ENCODE measurements at regions not wholly inside any gene's neighbourhood (a gene's known extent, or its start where the extent isn't known, plus 50 kb on each side); places are given as distances from the start of the nearest gene placed in this dataset.

DNA sequence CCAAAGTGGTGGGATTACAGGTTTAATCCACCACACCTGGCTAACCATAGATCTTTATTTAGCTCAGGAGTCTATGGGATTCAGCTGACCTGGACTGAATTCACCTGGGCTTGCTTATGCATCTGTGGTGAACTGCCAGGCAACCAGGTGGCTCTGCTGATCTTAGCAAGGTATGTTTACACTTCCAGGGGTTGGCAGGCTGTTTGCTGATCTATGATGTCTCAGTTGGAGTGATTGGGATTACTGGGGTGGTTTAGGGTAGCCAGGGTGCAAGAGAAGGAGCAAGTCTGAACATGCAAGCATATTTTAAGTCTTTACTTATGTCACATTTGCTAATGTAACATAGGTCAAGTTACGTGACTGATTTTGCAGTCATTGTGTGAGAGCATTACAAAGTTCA is 63.6 kb upstream of the JAK2 start:
- Mint-ChIP-seq H3K4me1 (peaks cover 20% of the 10 kb centered on the region), H3K4me3 (no peak overlapping the region), H3K27ac (no peak overlapping the region), H3K9me3 (peaks cover 3% of the 10 kb centered on the region), H3K27me3 (no peaks in the 10 kb centered on the region), H3K36me3 (ENCODE audit: low read depth) (peaks cover 12% of the 10 kb centered on the region)
- ChIA-PET POLR2A (no interaction called here), CTCF (interaction anchor here (1.4 kb wide), 1 partner anchor 63 kb away, joined by 3 read pairs; the partner anchor contains the start of gene JAK2)
- no peak for DNase-seq

DNA sequence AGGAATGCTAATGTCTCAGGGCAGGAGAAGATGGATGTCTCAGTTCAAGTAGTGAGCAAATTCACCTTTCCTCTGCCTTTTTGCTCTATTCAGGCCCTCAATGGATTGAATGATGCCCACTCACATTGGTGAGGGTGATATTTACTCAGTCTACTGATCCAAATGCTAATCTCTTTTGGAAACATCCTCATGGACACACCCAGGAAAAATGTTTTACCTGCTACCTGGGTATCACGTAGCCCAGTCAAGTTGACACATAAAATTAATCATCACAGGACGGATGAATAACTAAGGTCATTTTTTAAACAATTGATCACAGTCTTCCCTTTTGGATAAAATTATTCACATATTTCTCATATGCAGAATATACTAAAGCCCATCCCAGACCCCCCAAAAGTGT is 63.0 kb upstream of the JAK2 start:
- peaks cover 2% of the 10 kb centered on the region for H3K27me3 Mint-ChIP-seq
- ChIA-PET CTCF (interaction anchor here (0.6 to 1.4 kb wide), 4 partner anchors 9 to 1122 kb away, joined by 3 to 6 read pairs (median 3); partner anchors contain the start of gene JAK2), POLR2A (no interaction called here)
- no peak overlapping the region for H3K27ac Mint-ChIP-seq
- H3K4me3 Mint-ChIP-seq, result no peak overlapping the region
- peaks cover 12% of the 10 kb centered on the region for H3K36me3 Mint-ChIP-seq (ENCODE audit: low read depth)
- H3K4me1 Mint-ChIP-seq, result peaks cover 24% of the 10 kb centered on the region
- DNase-seq, result no peak
- peaks cover 3% of the 10 kb centered on the region for H3K9me3 Mint-ChIP-seq

DNA sequence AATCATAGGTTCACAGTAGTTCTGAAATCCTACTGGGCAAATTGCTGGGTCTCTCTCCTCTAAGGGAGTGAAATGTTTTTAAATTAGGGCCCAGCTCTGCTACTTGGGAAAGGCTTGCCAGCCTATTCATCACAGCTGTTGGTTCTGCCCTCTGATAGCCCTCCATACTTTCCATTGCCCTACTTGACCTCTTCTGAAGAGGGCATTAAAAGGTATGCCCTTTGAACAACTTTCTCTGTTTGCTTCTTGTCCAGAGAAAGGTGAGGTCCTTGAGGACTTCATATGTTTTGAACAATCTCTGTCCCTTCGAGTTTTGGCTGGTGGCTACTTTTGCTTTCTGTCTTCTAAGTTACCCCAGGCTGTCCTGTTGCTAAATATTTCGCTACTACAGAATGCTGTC is 62.3 kb upstream of the JAK2 start:
- POLR2A ChIA-PET, result no interaction called here
- peaks cover 9% of the 10 kb centered on the region for H3K36me3 Mint-ChIP-seq (ENCODE audit: low read depth)
- H3K27me3 Mint-ChIP-seq, result peaks cover 2% of the 10 kb centered on the region
- CTCF ChIA-PET, result interaction anchor here (0.6 to 1.4 kb wide), 3 partner anchors 9 to 160 kb away, joined by 3 to 6 read pairs (median 3); partner anchors contain the start of gene JAK2
- H3K4me3 Mint-ChIP-seq, result no peak overlapping the region
- no peak overlapping the region for H3K27ac Mint-ChIP-seq
- peaks cover 29% of the 10 kb centered on the region for H3K4me1 Mint-ChIP-seq
- DNase-seq, result no peak
- H3K9me3 Mint-ChIP-seq, result peaks cover 3% of the 10 kb centered on the region

DNA sequence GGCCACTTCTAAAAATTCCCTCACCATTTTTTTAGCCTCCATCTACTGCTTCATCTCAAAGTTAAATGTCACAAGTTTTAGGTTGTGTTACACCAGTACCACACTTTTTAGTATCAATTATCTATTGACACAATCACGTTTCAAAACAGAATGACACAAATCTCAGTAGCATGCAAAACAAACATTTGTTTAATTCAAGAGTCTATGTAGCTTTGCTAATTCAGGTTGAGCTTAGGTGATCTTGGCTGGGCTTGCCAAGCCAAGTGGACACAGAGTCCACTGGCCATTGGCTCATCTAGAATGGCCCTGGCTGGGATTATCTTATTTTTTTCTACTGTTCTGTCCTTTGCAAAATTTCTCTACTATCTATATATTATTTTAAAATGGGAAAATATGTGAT is 61.9 kb upstream of the JAK2 start:
- DNase-seq, result no peak
- no peak overlapping the region for H3K27ac Mint-ChIP-seq
- peaks cover 2% of the 10 kb centered on the region for H3K27me3 Mint-ChIP-seq
- no peak overlapping the region for H3K4me3 Mint-ChIP-seq
- POLR2A ChIA-PET, result no interaction called here
- peaks cover 9% of the 10 kb centered on the region for H3K36me3 Mint-ChIP-seq (ENCODE audit: low read depth)
- peaks cover 3% of the 10 kb centered on the region for H3K9me3 Mint-ChIP-seq
- CTCF ChIA-PET, result interaction anchor here (1.3 to 1.6 kb wide), 3 partner anchors 22 to 160 kb away, joined by 6 to 8 read pairs (median 6); no protein-coding TSS in a partner anchor
- H3K4me1 Mint-ChIP-seq, result peaks cover 29% of the 10 kb centered on the region

DNA sequence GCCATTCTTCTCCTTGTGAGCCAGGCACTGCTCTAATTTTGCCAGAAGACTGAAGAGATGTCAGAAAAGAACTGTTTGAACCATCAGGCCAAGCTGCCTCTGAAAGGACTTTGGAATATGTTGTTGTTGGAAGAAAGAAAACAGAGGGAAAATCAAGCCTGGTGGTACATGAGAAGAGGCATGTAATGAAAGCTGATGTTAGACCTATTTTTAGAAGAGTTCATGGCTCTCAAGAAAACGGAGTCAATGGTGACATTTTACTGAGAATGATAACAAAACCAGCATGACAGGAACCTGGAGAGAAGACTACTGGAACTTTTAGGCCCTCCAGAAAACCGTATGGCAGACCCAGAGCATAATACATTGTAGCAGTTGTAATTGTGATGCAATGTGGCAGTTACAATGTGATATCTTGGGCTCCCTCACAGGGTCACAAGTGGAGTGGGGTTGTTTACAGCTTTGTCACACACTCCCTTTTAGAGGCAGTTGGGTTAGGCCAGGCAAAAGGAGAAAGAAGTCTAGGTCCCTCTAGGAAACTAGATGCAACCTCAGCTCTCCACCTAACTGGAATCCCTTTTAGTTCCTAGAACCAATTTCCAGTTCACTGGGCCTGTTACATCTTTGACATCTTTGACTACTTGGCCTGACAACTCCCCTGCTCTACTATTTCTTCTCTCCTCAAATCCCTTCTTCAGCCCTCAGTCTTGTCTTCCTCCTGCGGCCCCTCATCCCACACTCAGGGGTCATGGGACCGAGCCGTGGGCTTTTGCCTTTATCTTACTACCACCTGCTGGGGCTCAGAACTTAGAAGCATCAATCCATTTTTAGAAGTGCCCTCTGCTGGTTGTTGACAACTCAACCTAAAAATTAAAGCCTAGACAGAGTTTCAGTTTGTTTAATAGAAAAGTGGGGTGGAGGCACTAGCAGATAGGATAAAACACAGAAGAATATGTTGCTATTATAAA is 61.2 kb upstream of the JAK2 start:
- H3K4me1 Mint-ChIP-seq, result peaks cover 31% of the 10 kb centered on the region
- peak overlapping the region; percentile 74 for H3K27ac Mint-ChIP-seq
- peaks cover 3% of the 10 kb centered on the region for H3K9me3 Mint-ChIP-seq
- no peak overlapping the region for H3K4me3 Mint-ChIP-seq
- DNase-seq, result peak; percentile 46
- ChIA-PET POLR2A (no interaction called here), CTCF (interaction anchor here (0.5 to 1.6 kb wide), 7 partner anchors 21 to 914 kb away, joined by 3 to 8 read pairs (median 3); no protein-coding TSS in a partner anchor)
- H3K27me3 Mint-ChIP-seq, result peaks cover 2% of the 10 kb centered on the region
- peaks cover 9% of the 10 kb centered on the region for H3K36me3 Mint-ChIP-seq (ENCODE audit: low read depth)

DNA sequence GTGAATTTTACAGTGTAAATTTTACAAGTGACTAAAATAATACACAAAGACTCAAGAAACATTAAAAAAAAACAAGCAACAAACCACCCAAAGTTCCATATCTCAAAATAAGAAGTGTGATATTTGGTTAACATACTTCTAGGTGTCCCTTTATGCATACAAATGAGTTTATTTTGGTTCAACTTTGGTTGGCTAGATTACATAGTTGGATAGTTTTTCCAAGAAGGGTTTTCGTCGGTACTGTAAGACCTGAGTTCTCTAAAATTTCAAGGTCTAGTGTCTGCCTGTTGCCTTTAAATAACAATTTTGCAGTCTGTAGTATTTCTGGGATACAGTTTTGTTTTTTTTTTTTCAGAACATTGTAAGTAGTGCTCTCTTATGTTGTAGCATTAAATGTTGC is 58.8 kb upstream of the JAK2 start:
- no peak overlapping the region for H3K27ac Mint-ChIP-seq
- peaks cover 2% of the 10 kb centered on the region for H3K27me3 Mint-ChIP-seq
- no peak for DNase-seq
- ChIA-PET CTCF (interaction anchor here (1.1 kb wide), 1 partner anchor 10 kb away, joined by 3 read pairs; no protein-coding TSS in a partner anchor), POLR2A (no interaction called here)
- H3K9me3 Mint-ChIP-seq, result peaks cover 3% of the 10 kb centered on the region
- no peak overlapping the region for H3K4me3 Mint-ChIP-seq
- peaks cover 4% of the 10 kb centered on the region for H3K36me3 Mint-ChIP-seq (ENCODE audit: low read depth)
- peaks cover 40% of the 10 kb centered on the region for H3K4me1 Mint-ChIP-seq

DNA sequence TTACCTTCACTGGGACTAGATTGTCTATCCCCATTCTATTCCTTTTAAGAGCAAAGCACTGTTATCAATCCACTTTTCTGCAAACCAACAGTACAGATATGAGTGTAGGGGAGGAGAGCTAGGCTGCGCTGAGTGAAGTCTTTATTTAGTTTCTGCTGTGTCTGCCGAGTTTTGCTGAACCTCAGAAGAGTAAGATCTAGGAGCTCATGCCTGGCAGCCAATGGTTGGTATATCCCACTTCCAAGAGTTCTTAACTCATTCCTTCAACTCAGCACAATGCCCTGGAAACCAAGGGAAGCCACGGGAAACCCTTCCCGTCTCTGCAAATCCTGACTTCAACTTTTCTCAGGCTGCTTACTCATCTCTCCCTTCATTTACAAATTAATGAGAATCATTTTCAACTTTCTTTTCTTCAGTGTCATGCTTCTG is 58.0 kb upstream of the JAK2 start:
- no peak overlapping the region for H3K27ac Mint-ChIP-seq
- peaks cover 3% of the 10 kb centered on the region for H3K36me3 Mint-ChIP-seq (ENCODE audit: low read depth)
- CTCF ChIA-PET, result interaction anchor here (1.1 kb wide), 1 partner anchor 10 kb away, joined by 3 read pairs; no protein-coding TSS in a partner anchor
- H3K9me3 Mint-ChIP-seq, result peaks cover 3% of the 10 kb centered on the region
- POLR2A ChIA-PET, result no interaction called here
- H3K27me3 Mint-ChIP-seq, result peaks cover 2% of the 10 kb centered on the region
- no peak for DNase-seq
- peaks cover 42% of the 10 kb centered on the region for H3K4me1 Mint-ChIP-seq
- H3K4me3 Mint-ChIP-seq, result no peak overlapping the region

DNA sequence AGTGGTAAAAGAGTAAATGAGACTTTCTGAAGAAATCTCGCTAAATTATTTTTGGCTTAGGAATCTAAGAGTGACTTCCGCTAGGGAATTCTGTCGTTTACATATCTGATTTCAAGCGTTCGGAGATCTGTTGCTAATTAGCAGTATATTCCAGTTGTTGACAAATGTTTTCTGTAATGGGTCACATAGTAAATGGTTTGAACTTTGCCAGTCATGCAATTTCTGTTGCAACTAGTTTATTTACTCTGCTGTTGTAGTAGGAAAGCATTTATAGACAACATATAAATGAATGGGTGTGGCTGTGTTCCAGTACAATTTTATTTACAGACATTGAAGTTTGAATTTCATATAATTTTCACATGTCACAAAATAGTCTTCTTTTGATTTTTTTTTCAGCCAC is 57.4 kb upstream of the JAK2 start:
- DNase-seq, result no peak
- Mint-ChIP-seq H3K4me1 (peaks cover 48% of the 10 kb centered on the region), H3K36me3 (ENCODE audit: low read depth) (peaks cover 3% of the 10 kb centered on the region), H3K27me3 (peaks cover 2% of the 10 kb centered on the region), H3K27ac (no peak overlapping the region), H3K4me3 (no peak overlapping the region), H3K9me3 (peaks cover 5% of the 10 kb centered on the region)
- POLR2A ChIA-PET, result no interaction called here
- CTCF ChIA-PET, result no interaction called here

DNA sequence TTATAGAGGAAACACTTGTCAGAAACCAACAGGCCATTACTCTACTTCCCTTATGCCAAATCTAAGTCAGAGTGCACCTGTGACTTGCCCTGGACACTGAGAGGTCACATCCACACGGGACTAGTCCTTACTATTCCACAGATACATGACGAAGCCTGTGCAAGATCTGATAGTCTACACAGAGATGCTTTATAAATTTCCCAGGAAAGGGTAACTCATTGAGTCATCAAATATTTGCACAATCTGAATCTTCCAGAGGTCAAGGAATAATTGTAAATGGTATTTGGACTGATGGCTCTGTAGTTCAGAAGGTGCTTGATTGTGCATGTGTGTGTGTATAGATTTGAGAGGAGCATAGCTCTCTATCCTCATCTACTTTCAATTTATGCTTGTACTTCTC is 55.2 kb upstream of the JAK2 start:
- no peak for DNase-seq
- ChIA-PET POLR2A (no interaction called here), CTCF (interaction anchor here (1.1 to 1.3 kb wide), 2 partner anchors 16 to 135 kb away, joined by 3 read pairs; no protein-coding TSS in a partner anchor)
- peaks cover 5% of the 10 kb centered on the region for H3K9me3 Mint-ChIP-seq
- peaks cover 8% of the 10 kb centered on the region for H3K36me3 Mint-ChIP-seq (ENCODE audit: low read depth)
- H3K27ac Mint-ChIP-seq, result no peak overlapping the region
- peaks cover 2% of the 10 kb centered on the region for H3K27me3 Mint-ChIP-seq
- H3K4me3 Mint-ChIP-seq, result no peak overlapping the region
- H3K4me1 Mint-ChIP-seq, result peaks cover 42% of the 10 kb centered on the region

DNA sequence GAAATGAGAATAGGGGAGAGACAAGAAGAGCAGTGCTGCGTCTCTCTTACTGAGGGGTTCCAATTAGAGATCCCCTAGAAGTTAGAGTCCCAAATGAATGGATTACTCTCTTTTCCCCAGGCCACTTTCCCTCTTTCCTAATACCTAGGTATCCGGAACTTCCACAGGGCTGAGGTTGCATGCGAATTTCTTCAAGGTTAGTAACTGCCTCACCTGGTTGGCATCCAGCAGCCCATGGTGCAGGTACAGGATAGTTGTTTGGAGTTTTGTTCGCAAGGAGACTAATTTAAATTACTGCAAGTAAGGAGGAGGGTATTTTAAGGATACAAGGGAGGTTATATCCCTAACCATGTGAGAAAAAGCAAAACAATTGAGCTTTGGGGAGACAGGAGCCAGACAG is 52.4 kb upstream of the JAK2 start:
- peaks cover 5% of the 10 kb centered on the region for H3K9me3 Mint-ChIP-seq
- DNase-seq, result no peak
- H3K4me3 Mint-ChIP-seq, result no peak overlapping the region
- H3K4me1 Mint-ChIP-seq, result peaks cover 52% of the 10 kb centered on the region
- ChIA-PET CTCF (no interaction called here), POLR2A (no interaction called here)
- no peak overlapping the region for H3K27ac Mint-ChIP-seq
- peaks cover 15% of the 10 kb centered on the region for H3K36me3 Mint-ChIP-seq (ENCODE audit: low read depth)
- no peaks in the 10 kb centered on the region for H3K27me3 Mint-ChIP-seq

DNA sequence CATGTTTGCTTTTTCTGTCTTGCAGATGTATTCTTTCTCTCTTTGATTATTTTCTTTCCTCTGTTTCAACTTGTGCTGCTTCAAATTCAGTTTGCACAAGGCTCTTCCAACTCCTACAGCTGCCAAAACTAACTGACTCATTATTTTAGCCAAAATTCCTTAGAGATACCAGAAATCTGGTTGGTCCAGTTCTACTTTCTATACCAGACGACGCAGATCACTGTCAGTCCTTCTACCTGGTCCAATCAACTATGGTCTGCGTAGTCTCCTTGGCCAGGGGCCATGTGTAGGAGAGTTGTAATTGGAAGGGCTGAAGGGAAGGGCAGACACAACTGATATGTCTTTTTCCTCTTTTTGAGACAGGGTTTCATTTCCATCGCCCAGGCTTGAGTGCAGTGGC is 51.9 kb upstream of the JAK2 start:
- POLR2A ChIA-PET, result no interaction called here
- Mint-ChIP-seq H3K27me3 (no peaks in the 10 kb centered on the region), H3K9me3 (peaks cover 5% of the 10 kb centered on the region), H3K27ac (no peak overlapping the region), H3K36me3 (ENCODE audit: low read depth) (peaks cover 18% of the 10 kb centered on the region), H3K4me3 (no peak overlapping the region), H3K4me1 (peaks cover 56% of the 10 kb centered on the region)
- CTCF ChIA-PET, result no interaction called here
- DNase-seq, result no peak

DNA sequence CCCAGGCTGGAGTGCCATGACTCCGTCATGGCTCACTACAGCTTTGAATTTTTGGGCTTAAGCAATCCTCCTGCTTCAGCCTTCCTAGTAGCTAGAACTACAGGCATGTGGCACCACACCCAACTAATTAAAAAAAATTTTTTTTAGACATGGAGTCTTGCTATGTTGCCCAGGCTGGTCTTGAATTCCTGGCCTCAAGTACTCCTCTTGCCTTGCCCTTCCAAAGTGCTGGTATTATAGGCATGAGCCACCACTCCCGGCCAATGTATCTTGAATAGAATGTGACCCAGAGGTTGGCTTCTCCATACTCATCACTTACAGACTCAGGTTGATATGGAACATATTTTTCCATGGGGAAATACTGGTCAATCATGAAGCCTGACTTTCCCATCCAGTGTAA is 51.2 kb upstream of the JAK2 start:
- POLR2A ChIA-PET, result no interaction called here
- peaks cover 20% of the 10 kb centered on the region for H3K36me3 Mint-ChIP-seq (ENCODE audit: low read depth)
- CTCF ChIA-PET, result no interaction called here
- no peaks in the 10 kb centered on the region for H3K27me3 Mint-ChIP-seq
- H3K9me3 Mint-ChIP-seq, result peaks cover 5% of the 10 kb centered on the region
- peaks cover 60% of the 10 kb centered on the region for H3K4me1 Mint-ChIP-seq
- no peak overlapping the region for H3K4me3 Mint-ChIP-seq
- DNase-seq, result no peak
- H3K27ac Mint-ChIP-seq, result no peak overlapping the region

DNA sequence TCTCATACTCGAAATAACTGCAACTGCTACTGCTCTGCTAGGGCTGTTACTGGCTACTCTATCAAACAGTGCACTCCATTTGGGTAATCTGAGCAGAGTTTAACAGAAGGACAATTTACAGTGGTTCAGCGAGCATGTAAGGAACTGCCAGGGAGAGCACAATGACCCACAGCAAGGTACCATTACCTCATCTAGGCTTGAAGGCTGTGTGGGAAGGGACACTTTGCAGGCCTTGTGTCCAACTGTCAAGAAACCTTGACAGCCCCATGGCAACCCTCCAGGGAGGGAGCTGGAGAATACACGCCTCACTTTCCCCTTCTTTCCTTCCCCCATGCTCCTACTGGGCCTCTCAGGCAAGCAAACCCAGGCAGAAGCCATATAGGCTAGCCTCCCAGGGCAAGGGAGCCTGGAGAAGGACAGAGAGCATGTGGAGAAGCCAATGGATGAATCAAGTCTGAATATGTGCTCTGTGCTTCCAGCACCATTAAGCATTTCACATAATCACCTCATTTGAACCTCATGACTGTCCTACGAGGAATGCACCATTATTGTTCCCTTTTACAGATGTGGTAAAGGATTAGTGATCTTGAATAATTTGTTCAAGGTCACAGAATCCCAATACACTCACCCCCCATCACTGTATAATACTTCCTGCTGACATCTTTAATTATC is 49.9 kb upstream of the JAK2 start:
- POLR2A ChIA-PET, result no interaction called here

More for the DNA sequence above, 49.9 kb upstream of the JAK2 start:
- Mint-ChIP-seq H3K4me3 (no peak overlapping the region), H3K9me3 (peaks cover 5% of the 10 kb centered on the region), H3K4me1 (peaks cover 64% of the 10 kb centered on the region), H3K27me3 (no peaks in the 10 kb centered on the region), H3K27ac (peak overlapping the region; percentile 91), H3K36me3 (ENCODE audit: low read depth) (peaks cover 20% of the 10 kb centered on the region)
- DNase-seq, result no peak
- CTCF ChIA-PET, result interaction anchor here (0.9 kb wide), 1 partner anchor 176 kb away, joined by 3 read pairs; no protein-coding TSS in a partner anchor
